Daoy (cell line): ENCODE measurements at regions not wholly inside any gene's neighbourhood (a gene's known extent, or its start where the extent isn't known, plus 50 kb on each side); places are given as distances from the start of the nearest gene placed in this dataset.
"Not testable (repeated sequence)": the region's sequence is repeated elsewhere in the genome, so short reads cannot be mapped to it uniquely, and the experiment has no call there.

Experiments
- DNase-seq: peaks from one replicate; pipeline ENCODE4 v3.0.0-alpha.2; 2015; ENCODE audit warnings: low read depth

DNA sequence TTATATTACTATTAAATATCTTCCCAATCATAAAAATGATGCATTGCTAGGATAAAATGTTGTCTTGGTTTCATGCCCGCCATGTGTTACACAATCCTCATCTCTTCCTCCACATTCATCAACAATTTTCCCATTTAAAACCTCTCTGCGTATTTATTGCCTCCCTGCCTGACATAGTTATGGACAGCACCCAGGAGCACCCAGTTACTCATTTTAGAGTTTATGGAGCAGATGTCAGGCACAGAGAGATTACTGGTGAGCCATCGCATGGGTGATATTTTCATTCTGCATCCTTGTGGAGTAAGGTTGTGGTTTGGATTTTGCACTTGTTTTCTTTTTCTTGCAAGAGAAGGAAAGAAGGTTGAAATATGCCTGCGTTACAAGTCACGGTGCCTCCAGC is 116.7 kb upstream of the NPAS2 start:
- DNase-seq = no peak

DNA sequence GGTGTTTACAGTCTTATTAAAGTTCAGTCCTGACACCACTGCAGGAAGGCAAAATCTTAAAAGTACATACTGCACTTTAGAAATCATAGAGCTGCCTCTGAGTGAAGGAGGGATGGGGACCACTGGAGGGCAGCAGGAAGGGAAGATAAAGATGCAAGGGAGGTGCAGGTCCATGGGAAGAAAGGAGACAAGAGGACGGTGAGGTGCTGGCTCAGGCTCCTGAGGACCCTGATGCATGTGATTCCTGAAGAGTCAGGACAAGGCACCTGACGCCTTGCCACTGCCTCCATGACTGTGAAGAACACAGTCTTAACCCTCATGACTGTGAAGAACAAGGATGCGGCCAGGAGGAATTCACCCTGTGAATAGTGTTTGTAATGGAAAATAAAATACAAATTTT is 116.2 kb upstream of the NPAS2 start:
- no peak for DNase-seq

DNA sequence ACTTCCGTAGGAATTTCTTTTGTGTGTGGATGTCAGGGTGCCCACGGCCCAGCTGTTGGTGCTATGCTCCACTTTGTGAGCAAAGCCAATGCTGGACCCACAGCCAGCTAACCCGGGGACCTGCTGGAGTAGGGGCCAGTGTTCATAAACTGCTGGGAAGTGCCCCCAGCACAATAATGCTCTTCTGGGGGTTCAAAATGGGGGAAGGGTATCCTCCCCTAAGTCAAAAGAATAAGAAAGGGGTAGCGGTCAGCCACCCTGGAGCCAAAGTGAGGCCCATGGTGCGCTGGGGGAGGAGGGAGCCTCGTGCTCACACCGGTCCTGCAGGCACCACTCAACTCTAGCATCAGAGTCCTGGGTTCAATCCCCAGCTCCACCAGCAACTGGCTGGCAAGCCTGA is 115.8 kb upstream of the NPAS2 start:
- no peak for DNase-seq

GRCh38 chr2:100704711-100705110 is 115.2 kb upstream of the NPAS2 start:
- no peak for DNase-seq

GRCh38 chr2:100707016-100707947 is 112.7 kb upstream of the NPAS2 start:
- DNase-seq = no peak

GRCh38 chr2:100708333-100708732 is 111.6 kb upstream of the NPAS2 start:
- DNase-seq = no peak

GRCh38 chr2:100713106-100713505 is 106.8 kb upstream of the NPAS2 start:
- DNase-seq = no peak

DNA sequence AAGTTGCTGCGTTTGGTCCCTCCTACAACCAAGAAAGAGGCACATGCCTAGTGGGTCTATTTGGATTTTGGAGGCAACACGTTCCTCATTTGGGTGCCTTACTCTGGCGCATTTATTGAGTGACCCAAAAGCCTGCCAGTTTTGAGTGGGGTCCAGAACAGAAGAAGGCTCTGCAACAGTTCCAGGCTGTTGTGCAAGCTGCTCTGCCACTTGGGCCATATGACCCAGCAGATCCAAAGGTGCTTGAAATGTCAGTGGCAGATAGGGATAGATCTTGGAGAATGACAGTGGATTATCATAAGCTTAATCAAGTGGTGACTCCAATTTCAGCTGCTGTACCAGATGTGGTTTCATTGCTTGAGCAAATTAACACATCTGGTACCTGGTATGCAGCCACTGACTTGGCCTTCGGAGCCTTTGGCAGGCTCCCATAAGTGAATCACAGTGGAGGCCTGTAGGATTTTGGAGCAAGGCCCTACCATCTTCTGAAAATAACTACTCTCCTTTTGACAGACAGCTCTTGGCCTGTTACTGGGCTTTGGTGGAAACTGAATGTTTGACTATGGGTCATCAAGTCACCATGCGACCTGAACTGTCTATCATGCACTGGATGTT is 105.4 kb upstream of the NPAS2 start:
- DNase-seq = not testable (repeated sequence)

GRCh38 chr2:100715861-100716260 is 104.1 kb upstream of the NPAS2 start:
- not testable (repeated sequence) for DNase-seq

DNA sequence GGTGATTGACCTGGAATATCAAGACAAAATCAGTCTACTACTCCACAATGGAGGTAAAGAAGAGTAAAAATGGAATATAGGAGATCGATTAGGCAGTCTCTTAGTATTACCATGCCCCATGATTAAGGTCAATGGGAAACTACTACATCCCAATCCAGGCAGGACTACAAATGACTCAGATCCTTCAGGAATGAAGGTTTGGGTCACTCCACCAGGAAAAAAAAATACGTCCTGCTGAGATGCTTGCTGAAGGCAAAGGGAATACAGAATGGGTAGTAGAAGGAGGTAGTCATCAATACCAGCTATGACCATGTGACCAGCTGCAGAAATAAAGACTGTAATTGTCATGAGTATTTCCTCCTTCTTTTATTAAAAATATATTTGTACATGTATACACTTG is 103.4 kb upstream of the NPAS2 start:
- no peak for DNase-seq

DNA sequence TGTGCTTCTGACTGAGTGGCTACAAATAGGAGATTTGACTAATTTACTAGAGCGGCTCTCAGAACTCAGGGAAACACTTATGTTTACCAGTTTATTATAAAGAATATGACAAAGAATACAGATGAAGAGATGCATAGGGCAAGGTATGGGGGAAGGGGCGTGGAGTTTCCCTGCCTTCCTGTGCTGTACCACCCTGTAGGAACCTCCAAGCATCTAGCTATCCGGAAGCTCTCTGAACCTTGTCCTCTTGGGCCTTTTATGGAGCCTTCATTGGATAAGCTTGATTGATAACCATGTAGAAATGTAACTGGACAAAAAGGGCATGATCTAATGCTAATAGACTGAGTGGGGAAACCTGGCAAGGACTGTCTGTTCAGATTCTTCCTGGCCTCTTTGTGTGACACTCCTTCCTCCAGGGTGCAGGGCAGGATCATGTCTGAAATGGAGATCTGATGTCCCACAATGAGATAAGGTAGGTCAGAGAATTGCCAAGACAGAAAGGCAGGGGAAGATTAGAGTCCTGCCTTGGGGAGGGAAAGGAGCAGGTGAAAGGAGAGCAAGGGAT is 101.8 kb upstream of the NPAS2 start:
- no peak for DNase-seq

DNA sequence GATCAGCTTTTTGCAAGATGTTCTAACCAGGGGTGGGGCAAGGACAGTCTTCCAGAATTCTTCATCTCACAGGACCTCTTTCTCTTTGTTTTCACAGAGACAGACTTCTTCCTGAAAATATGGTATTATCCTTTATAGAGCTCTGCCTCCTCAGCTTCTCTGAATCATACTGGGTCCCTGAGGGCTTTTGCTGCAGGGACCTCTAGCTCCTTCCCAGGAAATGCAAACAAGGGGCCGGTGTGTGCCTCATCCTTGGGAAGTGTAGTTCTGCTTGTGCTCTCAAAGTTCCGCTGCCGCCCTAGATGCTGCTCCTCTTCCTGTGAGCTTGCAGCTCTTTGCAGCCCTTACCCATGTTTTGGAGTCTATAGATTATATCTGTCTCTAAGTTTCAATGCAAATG is 99.5 kb upstream of the NPAS2 start:
- no peak for DNase-seq

DNA sequence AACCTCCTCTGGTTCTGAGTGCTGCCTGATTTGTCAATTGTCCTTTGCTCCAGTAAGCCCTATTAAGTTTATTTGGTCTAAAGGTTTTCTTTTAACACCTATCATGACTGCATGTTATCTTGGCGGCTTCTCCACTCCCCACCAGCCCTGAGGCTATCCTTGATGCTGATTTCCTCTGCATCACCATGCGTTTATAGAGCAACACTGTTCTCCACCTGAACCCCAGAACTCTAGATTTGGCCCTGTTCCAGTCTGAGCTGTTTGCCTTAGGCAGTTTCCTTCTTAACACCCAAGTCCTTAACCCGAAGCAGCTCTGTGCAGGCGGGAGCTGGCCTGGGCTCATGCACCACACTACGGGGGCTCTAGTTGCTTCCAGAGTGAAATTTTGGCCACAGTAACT is 98.2 kb upstream of the NPAS2 start:
- DNase-seq = no peak

DNA sequence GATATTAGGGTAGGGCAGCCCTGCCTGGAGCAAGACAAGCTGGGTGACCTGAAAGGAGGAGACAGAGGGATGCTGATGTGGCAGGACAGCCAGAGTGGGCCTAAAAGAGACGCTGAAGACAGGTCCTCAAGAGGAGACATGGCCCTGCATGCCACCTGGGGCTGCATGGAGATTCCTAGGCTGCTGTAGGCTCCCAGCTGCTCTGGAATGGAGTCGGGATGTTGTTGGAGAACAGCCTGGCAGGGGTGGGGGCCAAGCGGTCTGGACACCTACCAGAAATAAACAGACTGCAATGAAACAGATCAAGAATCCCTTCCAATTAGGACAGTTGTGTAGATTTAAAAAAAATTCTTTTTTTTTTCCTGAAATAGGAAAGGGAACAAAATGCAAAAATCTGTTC is 97.8 kb upstream of the NPAS2 start:
- no peak for DNase-seq

GRCh38 chr2:100726866-100727265 is 93.1 kb upstream of the NPAS2 start:
- no peak for DNase-seq

GRCh38 chr2:100730290-100730868 is 89.6 kb upstream of the NPAS2 start:
- DNase-seq = peak; percentile 80

DNA sequence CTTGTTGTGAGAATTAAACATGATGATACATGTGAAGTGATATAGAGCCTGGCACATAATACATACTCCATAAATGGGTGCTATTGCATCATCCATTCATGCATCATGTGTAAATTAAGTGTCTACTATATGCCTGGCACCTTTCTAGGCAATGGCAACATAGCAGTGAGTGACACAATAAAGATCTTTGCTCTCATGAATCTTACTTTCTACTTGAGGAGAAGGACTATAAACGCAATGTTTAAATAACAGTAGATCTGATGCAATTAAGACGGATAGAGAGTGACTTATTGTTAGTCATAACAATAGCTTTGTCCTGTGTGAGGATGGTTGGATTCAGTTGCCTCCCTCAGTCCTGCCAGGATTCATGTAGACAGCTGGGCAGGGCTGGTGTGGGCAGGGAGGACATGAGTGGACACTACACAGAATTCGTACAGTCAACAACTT is 88.4 kb upstream of the NPAS2 start:
- peak; percentile 54 for DNase-seq

- DNase-seq = peak; percentile 68
These were observed 86.3 kb upstream of the NPAS2 start for GRCh38 chr2:100733391-100734187.

- DNase-seq = no peak
These were observed 83.6 kb upstream of the NPAS2 start for GRCh38 chr2:100736121-100736915.

- DNase-seq = no peak
These were observed 80.1 kb upstream of the NPAS2 start for GRCh38 chr2:100739735-100740432.
